Parathyroid adenoma (tissue), 2 donors: ENCODE measurements at regions not wholly inside any gene's neighbourhood (a gene's known extent, or its start where the extent isn't known, plus 50 kb on each side); places are given as distances from the start of the nearest gene placed in this dataset.

ENCODE experiments used
- H2AFZ ChIP-seq: fragments of 300-600 bp; sonication (generic); one replicate; pipeline ENCODE4 v1.7.0; 2017; ENCODE audit warnings: antibody characterized with exemption, mild to moderate bottlenecking
- H3K27ac ChIP-seq: fragments of 300-600 bp; sonication (generic); one replicate; pipeline ENCODE4 v1.7.0; 2017
- H3K27me3 ChIP-seq: fragments of 300-600 bp; sonication (generic); one replicate; pipeline ENCODE4 v1.7.0; 2017; ENCODE audit warnings: low read length; ENCODE audit not compliant: control insufficient read depth, insufficient read depth
- H3K36me3 ChIP-seq: fragments of 300-600 bp; sonication (generic); one replicate; pipeline ENCODE4 v1.7.0; 2017; ENCODE audit warnings: low read length; ENCODE audit not compliant: control insufficient read depth, insufficient read depth
- H3K4me1 ChIP-seq: fragments of 300-600 bp; sonication (generic); one replicate; pipeline ENCODE4 v1.7.0; 2017; ENCODE audit warnings: control low read depth
- H3K4me2 ChIP-seq: fragments of 300-600 bp; sonication (generic); one replicate; pipeline ENCODE4 v1.7.0; 2017; ENCODE audit warnings: low read length
- H3K4me3 ChIP-seq: fragments of 300-600 bp; sonication (generic); one replicate; pipeline ENCODE4 v1.7.0; 2017; ENCODE audit warnings: low read depth, low read length
- H3K79me2 ChIP-seq: fragments of 300-600 bp; sonication (generic); one replicate; pipeline ENCODE4 v1.7.0; 2017; ENCODE audit warnings: control low read depth
- H3K9ac ChIP-seq: fragments of 300-600 bp; sonication (generic); one replicate; pipeline ENCODE4 v1.7.0; 2017; ENCODE audit warnings: mild to moderate bottlenecking
- H3K9me3 ChIP-seq: fragments of 300-600 bp; sonication (generic); one replicate; pipeline ENCODE4 v1.7.0; 2017; ENCODE audit warnings: low read length; ENCODE audit not compliant: control insufficient read depth
- CTCF ChIP-seq: fragments of 300-600 bp; sonication (generic); IDR thresholded peaks from one replicate; pipeline ENCODE4 v1.7.0; 2017; ENCODE audit warnings: antibody characterized with exemption, mild to moderate bottlenecking
- donor health status: primary hyperparathyroidism.

- Histone ChIP-seq H3K4me2 (no peak overlapping the region), H3K27ac (no peak overlapping the region)
- TF ChIP-seq CTCF, result no peak
Observed at GRCh38 chr16:26664086-26664485, 402.6 kb upstream of the C16orf82 start.

GRCh38 chr16:26665166-26665939 lies 401.4 kb upstream of the C16orf82 start:
- H3K4me1 ChIP-seq, result no peaks in the 10 kb centered on the region
- no peaks in the 10 kb centered on the region for H3K79me2 ChIP-seq
- H3K9ac ChIP-seq, result no peak overlapping the region
- no peaks in the 10 kb centered on the region for H3K36me3 ChIP-seq
- no peaks in the 10 kb centered on the region for H3K27me3 ChIP-seq
- no peaks in the 10 kb centered on the region for H3K9me3 ChIP-seq
- no peak overlapping the region for H3K4me3 ChIP-seq
- TF ChIP-seq CTCF, result no peak
- H3K27ac ChIP-seq, result no peak overlapping the region
- H2AFZ ChIP-seq, result no peak overlapping the region
- H3K4me2 ChIP-seq, result no peak overlapping the region

More at GRCh38 chr16:26664086-26664485, 402.6 kb upstream of the C16orf82 start:
- H3K4me1 ChIP-seq, result no peaks in the 10 kb centered on the region
- H2AFZ ChIP-seq, result no peak overlapping the region
- no peak overlapping the region for H3K9ac ChIP-seq
- no peaks in the 10 kb centered on the region for H3K36me3 ChIP-seq
- H3K4me3 ChIP-seq, result no peak overlapping the region
- no peaks in the 10 kb centered on the region for H3K9me3 ChIP-seq
- no peaks in the 10 kb centered on the region for H3K27me3 ChIP-seq
- no peaks in the 10 kb centered on the region for H3K79me2 ChIP-seq

- no peaks in the 10 kb centered on the region for H3K79me2 ChIP-seq
- H3K27me3 ChIP-seq, result no peaks in the 10 kb centered on the region
- no peaks in the 10 kb centered on the region for H3K36me3 ChIP-seq
- H3K9ac ChIP-seq, result no peak overlapping the region
- H3K27ac ChIP-seq, result no peak overlapping the region
- no peak for TF ChIP-seq CTCF
- H3K4me1 ChIP-seq, result no peaks in the 10 kb centered on the region
- H2AFZ ChIP-seq, result no peak overlapping the region
- no peak overlapping the region for H3K4me3 ChIP-seq
- H3K4me2 ChIP-seq, result no peak overlapping the region
- H3K9me3 ChIP-seq, result no peaks in the 10 kb centered on the region
Observed at GRCh38 chr16:26666486-26666885, 400.2 kb upstream of the C16orf82 start.

- Histone ChIP-seq H3K4me3 (no peak overlapping the region), H3K27ac (no peak overlapping the region), H3K27me3 (no peaks in the 10 kb centered on the region), H3K9ac (no peak overlapping the region), H3K79me2 (no peaks in the 10 kb centered on the region), H3K4me1 (no peaks in the 10 kb centered on the region), H3K36me3 (no peaks in the 10 kb centered on the region), H2AFZ (no peak overlapping the region), H3K9me3 (no peaks in the 10 kb centered on the region), H3K4me2 (no peak overlapping the region)
- no peak for TF ChIP-seq CTCF
Observed at GRCh38 chr16:26667307-26667706, 399.4 kb upstream of the C16orf82 start.

- no peaks in the 10 kb centered on the region for H3K36me3 ChIP-seq
- TF ChIP-seq CTCF, result no peak
- H3K4me1 ChIP-seq, result no peaks in the 10 kb centered on the region
- H3K4me2 ChIP-seq, result no peak overlapping the region
- H3K27me3 ChIP-seq, result no peaks in the 10 kb centered on the region
- H3K9ac ChIP-seq, result no peak overlapping the region
- no peak overlapping the region for H2AFZ ChIP-seq
- H3K79me2 ChIP-seq, result no peaks in the 10 kb centered on the region
- H3K9me3 ChIP-seq, result no peaks in the 10 kb centered on the region
- H3K4me3 ChIP-seq, result no peak overlapping the region
- H3K27ac ChIP-seq, result no peak overlapping the region
Observed at GRCh38 chr16:26668026-26668425, 398.7 kb upstream of the C16orf82 start.
